Left colon (tissue), 2 donors: ENCODE measurements at regions not wholly inside any gene's neighbourhood (a gene's known extent, or its start where the extent isn't known, plus 50 kb on each side); places are given as distances from the start of the nearest gene placed in this dataset.

Experiments used
- ATAC-seq: fragments of 200-7000 bp; cut with Tn5 transposase; one replicate; pipeline ENCODE4 v1.9.1; 2020; ENCODE audit warnings: mild to moderate bottlenecking, moderate library complexity
- DNase-seq, 2 donors: peaks; one replicate each; pipeline ENCODE4 v3.0.0-alpha.2; 2020
- intact Hi-C, 2 donors: fragments of 100-400 bp; cut with DNase I in 1 of 2; cut with micrococcal nuclease in 1 of 2; formaldehyde crosslinking; loops; one replicate each; pipeline versions ENCODE4 v1.11.2 to v1.14.0; 2022; cut with DNase I, micrococcal nuclease
- donor health status: DM: no; HTN: no; CAD: no.
- donor health status: DM: yes; HTN: yes; CAD: no.

GRCh38 chr3:130256821-130257340 is 88.6 kb upstream of the COL6A5 start:
- ATAC-seq: no peak
- intact Hi-C loops: no loop called here
- no peak for DNase-seq

DNA sequence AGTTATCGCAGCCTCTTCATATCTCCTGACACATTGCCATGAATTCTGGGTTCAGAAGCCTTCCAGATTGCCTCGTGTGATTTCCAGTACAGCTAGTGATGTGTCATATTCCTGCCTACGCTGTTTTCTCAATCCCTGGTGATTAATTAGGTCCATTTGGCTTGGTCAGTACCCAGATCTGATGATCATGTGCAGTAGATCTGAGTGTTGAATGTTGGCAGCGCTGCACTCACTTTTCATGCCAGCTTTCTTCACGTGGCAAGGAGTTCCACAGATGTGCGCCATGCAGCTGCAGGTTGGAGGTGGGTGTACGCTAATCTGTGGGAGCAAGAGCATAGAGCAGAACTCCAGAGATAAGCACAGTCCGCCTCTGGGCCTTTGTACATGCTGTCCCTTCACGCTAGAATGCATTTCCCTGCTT is 86.9 kb upstream of the COL6A5 start:
- no peak for DNase-seq
- ATAC-seq: no peak
- intact Hi-C loops: no loop called here

DNA sequence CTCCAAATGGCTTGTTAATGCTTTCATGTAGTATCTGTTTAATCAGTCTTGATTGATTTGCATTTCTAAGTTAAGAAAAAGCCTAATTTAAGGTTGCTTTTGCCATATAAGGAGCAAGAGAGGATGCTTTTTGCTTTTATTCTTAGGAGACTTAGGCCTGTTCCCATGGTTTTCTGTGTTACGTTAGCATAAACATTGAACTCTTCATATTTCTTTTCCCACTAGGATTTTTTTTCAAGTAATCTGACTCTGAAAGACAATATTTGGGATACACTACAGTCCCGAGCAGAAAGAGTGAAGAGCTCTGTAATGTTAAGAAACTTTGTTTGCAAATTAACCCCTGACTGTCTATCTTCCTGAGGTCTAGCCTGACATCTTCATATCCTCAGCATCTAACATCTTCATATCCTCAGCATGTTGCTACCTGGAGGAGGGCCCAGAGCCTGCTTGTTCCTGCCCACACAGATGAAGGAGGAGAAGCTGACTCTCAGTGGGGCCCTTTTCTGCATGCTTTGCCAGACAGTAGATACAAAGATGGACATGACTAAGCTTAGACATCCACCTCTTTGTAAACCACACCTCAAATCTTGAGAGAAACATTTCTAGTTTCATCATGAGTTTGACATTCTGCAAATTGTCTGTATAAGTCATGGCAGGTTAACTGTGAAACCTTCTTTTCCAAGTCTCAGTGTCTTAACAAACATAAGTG is 86.2 kb upstream of the COL6A5 start:
- DNase-seq: no peak
- intact Hi-C loops: no loop called here
- no peak for ATAC-seq

DNA sequence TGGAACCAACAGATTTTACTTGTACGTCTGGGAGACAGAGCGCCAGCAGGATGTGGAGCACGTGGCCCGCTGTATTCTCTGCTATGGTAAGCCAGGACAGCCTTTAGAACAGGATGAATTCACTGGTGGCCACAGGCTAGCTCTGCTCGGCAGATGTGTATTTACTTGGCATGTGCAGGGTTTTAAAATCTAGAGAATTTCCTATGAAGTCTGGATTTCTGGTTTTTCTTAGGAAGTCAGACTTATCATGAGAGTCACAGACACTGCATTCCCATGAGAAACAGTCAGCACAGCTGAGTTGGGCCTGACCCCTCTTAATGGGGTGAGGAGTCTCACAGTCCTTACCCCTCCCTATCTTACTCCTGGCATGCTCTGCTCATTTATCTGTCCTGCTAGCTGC is 84.6 kb upstream of the COL6A5 start:
- intact Hi-C loops: no loop called here
- DNase-seq (no peak), ATAC-seq (no peak)

- ATAC-seq (no peak), DNase-seq (no peak)
- intact Hi-C loops: no loop called here
Measured at GRCh38 chr3:130263708-130264107, 81.8 kb upstream of the COL6A5 start.

- intact Hi-C loops: no loop called here
- ATAC-seq: no peak
Measured at GRCh38 chr3:130266817-130267216, 78.7 kb upstream of the COL6A5 start.

GRCh38 chr3:130276203-130276803 is 69.2 kb upstream of the COL6A5 start:
- intact Hi-C loops: no loop called here
- no peak for DNase-seq
- ATAC-seq: peak; percentile 51

More at GRCh38 chr3:130266817-130267216, 78.7 kb upstream of the COL6A5 start:
- no peak for DNase-seq

GRCh38 chr3:130288670-130289069 is 56.8 kb upstream of the COL6A5 start:
- DNase-seq (no peak), ATAC-seq (no peak)
- intact Hi-C loops: no loop called here

- DNase-seq (no peak), ATAC-seq (no peak)
- intact Hi-C loops: no loop called here
Measured at GRCh38 chr3:130291148-130291547, 54.3 kb upstream of the COL6A5 start.

GRCh38 chr3:130293247-130293646 is 52.2 kb upstream of the COL6A5 start:
- ATAC-seq (no peak), DNase-seq (no peak)
- intact Hi-C loops: no loop called here
